Transverse colon (tissue), 4 donors: ENCODE measurements at regions not wholly inside any gene's neighbourhood (a gene's known extent, or its start where the extent isn't known, plus 50 kb on each side); places are given as distances from the start of the nearest gene placed in this dataset.

Source experiments
- DNase-seq: peaks from one replicate; pipeline ENCODE4 v3.0.0-alpha.2; 2019
- H3K27ac ChIP-seq, 4 donors: fragments of 200-600 bp; sonication (generic); 2 replicates each; pipeline ENCODE4 v1.5.1; 2016 to 2018; ENCODE audit warnings: inconsistent platforms in 4 of 4
- H3K27me3 ChIP-seq: fragments of 200-600 bp; sonication (generic); 2 replicates; pipeline ENCODE4 v1.5.1; 2017; ENCODE audit warnings: inconsistent platforms
- H3K36me3 ChIP-seq, 4 donors: fragments of 200-600 bp; sonication (generic); 2 replicates each; pipeline ENCODE4 v1.5.1; 2017 to 2019; ENCODE audit warnings: inconsistent platforms in 4 of 4
- H3K4me1 ChIP-seq, 4 donors: fragments of 200-600 bp; sonication (generic); 2 replicates each; pipeline ENCODE4 v1.5.1; 2017 to 2020; ENCODE audit warnings: inconsistent platforms in 4 of 4
- H3K4me3 ChIP-seq, 4 donors: fragments of 200-600 bp; sonication (generic); 1 replicate in 1 of 4; 2 replicates in 3 of 4; pipeline versions ENCODE4 v1.5.1 to v1.6.1; 2017 to 2019; ENCODE audit warnings: inconsistent platforms in 4 of 4
- H3K9me3 ChIP-seq, 2 donors: fragments of 200-600 bp; sonication (generic); 2 replicates each; pipeline ENCODE4 v1.5.1; 2017 to 2019; ENCODE audit warnings: inconsistent platforms in 2 of 2
- EP300 ChIP-seq: sonication (generic); formaldehyde crosslinking; IDR thresholded peaks from one replicate; pipeline ENCODE4 v1.6.1; 2017; ENCODE audit warnings: antibody characterized with exemption, low read depth
- POLR2A ChIP-seq: fragments of 450-650 bp; IDR thresholded peaks from one replicate; pipeline ENCODE4 v1.6.1; 2016; ENCODE audit warnings: antibody characterized with exemption, mild to moderate bottlenecking, moderate library complexity
- POLR2AphosphoS5 ChIP-seq, 3 donors: sonication (generic); formaldehyde crosslinking; IDR thresholded peaks; one replicate each; pipeline ENCODE4 v1.6.1; 2016; ENCODE audit warnings: antibody characterized with exemption in 3 of 3
- WGBS, 2 donors: methylation state at CpG; one replicate each; pipeline ENCODE4 v1.1.5; 2018; ENCODE audit warnings: low coverage in 1 of 2; 5-methylcytosine and 5-hydroxymethylcytosine counted together
- in situ Hi-C, 4 donors: fragments of 200-750 bp; cut with MboI; loops; one replicate each; pipeline versions ENCODE4 v1.15.0 to v1.15.1; 2017; ENCODE audit warnings: low sequenced_read_pairs in 3 of 4, low pct_ligation_motif_present in 1 of 4, low pct_unique_long_range_greater_than_20kb in 1 of 4
- intact Hi-C: fragments of 100-400 bp; cut with DNase I; formaldehyde crosslinking; loops from one replicate; pipeline ENCODE4 v1.15.1; 2023; ENCODE audit warnings: low total_unique reads
- TF ChIP-seq, protein P1 (sequence below), 5 experiments: fragments of 200-600 bp in 3 of 5; fragments of 450-650 bp in 2 of 5; sonication (generic) in 3 of 5; IDR thresholded peaks; 1 replicate in 2 of 5; 2 replicates in 3 of 5; pipeline ENCODE4 v1.5.1; 2016 to 2017; ENCODE audit warnings: antibody characterized with exemption in 5 of 5, inconsistent platforms in 3 of 5, mild to moderate bottlenecking in 2 of 5, moderate library complexity in 1 of 5

DNA sequence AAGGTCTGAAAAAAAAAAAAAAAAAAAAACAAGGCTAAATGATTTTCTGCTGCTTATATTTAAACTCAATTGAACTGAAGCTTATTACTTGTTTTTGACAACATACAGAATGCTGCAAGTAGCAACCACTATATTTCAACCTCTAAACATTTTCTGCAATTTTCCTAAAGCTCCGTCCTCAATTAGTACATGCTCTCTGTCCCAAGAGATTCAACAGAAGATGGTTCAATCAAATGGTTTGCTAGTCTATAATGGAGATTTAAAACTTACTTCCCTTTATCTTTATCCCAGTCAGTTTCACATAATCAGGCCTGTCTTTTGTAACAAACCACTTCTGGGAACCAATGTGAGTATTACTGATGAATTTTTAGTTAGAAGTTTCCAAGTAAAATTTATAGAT, 485.1 kb upstream of the CDH7 start:
- no peak for DNase-seq
- H3K4me3 ChIP-seq: no peak overlapping the region
- no peaks in the 10 kb centered on the region for H3K27me3 ChIP-seq
- no peaks in the 10 kb centered on the region for H3K4me1 ChIP-seq
- no peaks in the 10 kb centered on the region for H3K36me3 ChIP-seq
- intact Hi-C loops: no loop called here
- in situ Hi-C loops: no loop called here
- no peaks in the 10 kb centered on the region for H3K9me3 ChIP-seq
- H3K27ac ChIP-seq: no peak overlapping the region
- TF ChIP-seq POLR2A (no peak), POLR2AphosphoS5 (IDR thresholded peaks at IDR 0.05) (no peak), EP300 (no peak)
- TF ChIP-seq, protein P1, sequence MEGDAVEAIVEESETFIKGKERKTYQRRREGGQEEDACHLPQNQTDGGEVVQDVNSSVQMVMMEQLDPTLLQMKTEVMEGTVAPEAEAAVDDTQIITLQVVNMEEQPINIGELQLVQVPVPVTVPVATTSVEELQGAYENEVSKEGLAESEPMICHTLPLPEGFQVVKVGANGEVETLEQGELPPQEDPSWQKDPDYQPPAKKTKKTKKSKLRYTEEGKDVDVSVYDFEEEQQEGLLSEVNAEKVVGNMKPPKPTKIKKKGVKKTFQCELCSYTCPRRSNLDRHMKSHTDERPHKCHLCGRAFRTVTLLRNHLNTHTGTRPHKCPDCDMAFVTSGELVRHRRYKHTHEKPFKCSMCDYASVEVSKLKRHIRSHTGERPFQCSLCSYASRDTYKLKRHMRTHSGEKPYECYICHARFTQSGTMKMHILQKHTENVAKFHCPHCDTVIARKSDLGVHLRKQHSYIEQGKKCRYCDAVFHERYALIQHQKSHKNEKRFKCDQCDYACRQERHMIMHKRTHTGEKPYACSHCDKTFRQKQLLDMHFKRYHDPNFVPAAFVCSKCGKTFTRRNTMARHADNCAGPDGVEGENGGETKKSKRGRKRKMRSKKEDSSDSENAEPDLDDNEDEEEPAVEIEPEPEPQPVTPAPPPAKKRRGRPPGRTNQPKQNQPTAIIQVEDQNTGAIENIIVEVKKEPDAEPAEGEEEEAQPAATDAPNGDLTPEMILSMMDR (IDR thresholded peaks at IDR 0.05): no peak
- WGBS, 2 donors: 81 to 92% methylated on average over 1 of the region's 1 CpG

DNA sequence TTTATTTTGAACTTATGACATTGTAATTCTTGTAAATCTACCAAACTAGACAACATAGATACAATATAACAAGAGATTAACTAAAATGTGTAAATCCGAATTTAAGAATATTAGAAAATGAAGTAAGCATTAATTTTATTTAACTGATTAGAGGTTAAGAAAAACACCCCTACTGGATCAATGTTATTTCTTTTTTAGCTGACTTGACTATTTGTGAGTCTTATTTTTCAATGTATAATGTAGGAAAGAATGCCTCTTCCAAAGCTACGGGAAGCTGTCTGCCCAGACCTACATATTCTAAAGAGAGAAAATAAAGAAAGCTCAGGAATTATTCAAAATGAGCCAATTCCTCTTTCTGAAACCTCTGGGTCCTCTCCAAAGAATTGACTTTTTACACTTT, 490.8 kb upstream of the CDH7 start:
- DNase-seq: no peak
- Histone ChIP-seq H3K36me3 (no peaks in the 10 kb centered on the region), H3K27me3 (no peaks in the 10 kb centered on the region), H3K4me3 (no peak overlapping the region), H3K9me3 (no peaks in the 10 kb centered on the region), H3K27ac (no peak overlapping the region), H3K4me1 (no peaks in the 10 kb centered on the region)
- TF ChIP-seq, protein P1 (IDR thresholded peaks at IDR 0.05): no peak
- no peak for TF ChIP-seq POLR2A
- TF ChIP-seq POLR2AphosphoS5 (IDR thresholded peaks at IDR 0.05): no peak
- TF ChIP-seq EP300: no peak
- intact Hi-C loops: no loop called here
- in situ Hi-C loops: no loop called here
- WGBS, 2 donors: 42% methylated on average over 2 of the region's 2 CpGs

DNA sequence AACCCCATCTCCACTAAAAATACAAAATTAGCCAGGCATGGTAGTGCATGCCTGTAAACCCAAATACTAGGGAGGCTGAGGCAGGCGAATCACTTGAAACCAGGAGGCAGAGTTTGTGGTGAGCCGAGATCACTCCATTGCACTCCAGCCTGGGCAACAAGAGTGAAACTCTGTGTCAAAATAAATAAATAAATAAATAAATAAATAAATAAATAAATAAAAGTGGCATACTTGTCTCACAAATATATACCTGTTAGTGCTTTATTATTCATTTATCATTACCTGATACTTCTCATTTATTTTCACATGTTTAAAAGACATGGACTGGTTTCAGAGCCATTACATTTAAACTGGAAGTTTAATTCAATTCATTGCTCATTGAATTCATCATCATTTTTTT, 491.4 kb upstream of the CDH7 start:
- TF ChIP-seq, protein P1 (IDR thresholded peaks at IDR 0.05): no peak
- TF ChIP-seq POLR2A (no peak), EP300 (no peak), POLR2AphosphoS5 (IDR thresholded peaks at IDR 0.05) (no peak)
- Histone ChIP-seq H3K9me3 (no peaks in the 10 kb centered on the region), H3K27me3 (no peaks in the 10 kb centered on the region), H3K4me3 (no peak overlapping the region), H3K4me1 (no peaks in the 10 kb centered on the region), H3K36me3 (no peaks in the 10 kb centered on the region), H3K27ac (no peak overlapping the region)
- intact Hi-C loops (no loop called here), in situ Hi-C loops (no loop called here)
- 83 to 91% methylated on average over 2 of the region's 2 CpGs for WGBS, 2 donors
- no peak for DNase-seq

DNA sequence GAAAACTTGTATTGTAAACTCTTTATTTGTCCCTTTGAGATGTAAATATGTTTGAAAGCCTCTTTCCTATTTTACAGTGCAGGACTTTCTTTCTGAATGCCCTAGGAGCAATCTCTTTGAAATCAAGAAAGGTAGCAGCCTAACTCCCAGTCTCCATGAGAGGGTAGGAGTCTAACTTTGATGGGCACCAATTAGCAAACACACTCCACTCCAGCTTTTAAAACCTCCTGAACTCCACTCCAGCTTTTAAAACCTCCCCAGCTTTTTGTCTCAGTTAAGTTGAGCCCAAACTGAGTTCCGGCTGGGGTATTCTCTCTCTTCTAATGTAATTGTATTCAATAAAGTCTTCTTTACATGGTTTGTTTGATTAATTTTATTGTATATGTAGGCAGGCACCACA, 493.7 kb upstream of the CDH7 start:
- H3K36me3 ChIP-seq: no peaks in the 10 kb centered on the region
- no peak overlapping the region for H3K4me3 ChIP-seq
- in situ Hi-C loops (no loop called here), intact Hi-C loops (no loop called here)
- no peak for DNase-seq
- no peak overlapping the region for H3K27ac ChIP-seq
- no peaks in the 10 kb centered on the region for H3K9me3 ChIP-seq
- no peaks in the 10 kb centered on the region for H3K27me3 ChIP-seq
- TF ChIP-seq, protein P1 (IDR thresholded peaks at IDR 0.05): no peak
- TF ChIP-seq POLR2AphosphoS5 (IDR thresholded peaks at IDR 0.05) (no peak), EP300 (no peak), POLR2A (no peak)
- 38 to 40% methylated on average over 1 of the region's 1 CpG for WGBS, 2 donors
- no peaks in the 10 kb centered on the region for H3K4me1 ChIP-seq
